ENCODE measurements at regions not wholly inside any gene's neighbourhood (a gene's known extent, or its start where the extent isn't known, plus 50 kb on each side); places are given as distances from the start of the nearest gene placed in this dataset.

GRCh38 chr11:91660036-91660435 lies 564.6 kb upstream of the FAT3 start:
- TF ChIP-seq CTCF (IDR thresholded peaks at IDR 0.05), result no peak
- Mint-ChIP-seq H3K4me1 (no peaks in the 10 kb centered on the region), H3K27me3 (ENCODE audit: low read depth in 3 of 3) (no peaks in the 10 kb centered on the region), H3K9me3 (peaks cover 0 to 6% (median 1%) of the 10 kb centered on the region in 7 donors), H3K27ac (no peak overlapping the region), H3K36me3 (no peaks in the 10 kb centered on the region), H3K4me3 (no peak overlapping the region)
- Histone ChIP-seq H3K4me1 (ENCODE audit: control insufficient read depth in 1 of 2, insufficient read depth in 2 of 2, low read length in 2 of 2) (no peaks in the 10 kb centered on the region), H3K27me3 (ENCODE audit: control insufficient read depth in 2 of 2, insufficient read depth in 2 of 2, low read length in 2 of 2) (no peaks in the 10 kb centered on the region), H3K4me3 (replicated peaks in 1 of 3; ENCODE audit: low read depth in 2 of 3, low read length in 3 of 3) (no peak overlapping the region), H4K20me1 (ENCODE audit: insufficient read depth, low read length) (no peaks in the 10 kb centered on the region), H3K9ac (ENCODE audit: insufficient read depth, low read length, poor library complexity, severe bottlenecking) (no peak overlapping the region), H3K9me3 (replicated peaks in 1 of 2; ENCODE audit: control insufficient read depth in 1 of 2, insufficient read depth in 1 of 2, low read length in 2 of 2) (no peaks in the 10 kb centered on the region), H3K36me3 (replicated peaks in 1 of 2; ENCODE audit: control insufficient read depth in 1 of 2, insufficient read depth in 2 of 2, low read length in 2 of 2) (no peaks in the 10 kb centered on the region), H3K79me2 (ENCODE audit: insufficient read depth, low read length) (no peaks in the 10 kb centered on the region), H3K27ac (ENCODE audit: low read depth in 1 of 2, low read length in 2 of 2) (no peak overlapping the region), H2AFZ (ENCODE audit: insufficient read depth, low read depth, low read length, poor library complexity, severe bottlenecking) (no peak overlapping the region), H3K4me2 (replicated peaks; ENCODE audit: extremely low read depth, low read length, poor library complexity, severe bottlenecking) (no peak overlapping the region)
- no peak for DNase-seq
- WGBS (ENCODE audit: insufficient coverage), result no CpG with 5 or more reads among the region's 1 CpG
- intact Hi-C loops (cut with micrococcal nuclease), result no loop called here

DNA sequence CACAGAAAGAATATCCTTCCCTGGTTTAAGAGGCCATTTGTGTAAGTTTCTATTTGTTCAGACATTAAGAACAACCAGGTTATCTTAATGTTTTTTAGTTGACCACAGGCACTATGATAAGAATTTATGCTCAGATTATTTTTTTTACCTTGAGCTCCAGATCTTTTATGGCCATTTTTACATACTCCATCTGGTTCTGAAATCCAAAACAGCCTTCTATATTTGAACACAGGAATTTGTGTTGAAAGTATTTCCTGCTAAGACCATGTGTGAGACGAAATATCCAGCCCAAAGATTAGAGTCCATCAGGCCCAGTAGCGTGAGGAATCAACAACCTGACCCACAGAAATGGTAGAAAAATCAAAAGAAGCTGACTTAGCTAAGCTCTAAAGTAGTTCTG lies 569.9 kb upstream of the FAT3 start:
- H3K27me3 Mint-ChIP-seq (ENCODE audit: low read depth in 3 of 3), result no peaks in the 10 kb centered on the region
- WGBS (ENCODE audit: insufficient coverage), result no CpG with 5 or more reads among the region's 2 CpGs
- no peak overlapping the region for H3K4me3 ChIP-seq (replicated peaks in 1 of 3; ENCODE audit: low read depth in 2 of 3, low read length in 3 of 3)

More for the DNA sequence above, 569.9 kb upstream of the FAT3 start:
- Mint-ChIP-seq H3K9me3 (peaks cover 0 to 10% (median 4%) of the 10 kb centered on the region in 7 donors), H3K36me3 (no peaks in the 10 kb centered on the region), H3K27ac (no peak overlapping the region), H3K4me1 (no peaks in the 10 kb centered on the region), H3K4me3 (no peak overlapping the region)
- H4K20me1 ChIP-seq (ENCODE audit: insufficient read depth, low read length), result no peaks in the 10 kb centered on the region
- TF ChIP-seq CTCF (IDR thresholded peaks at IDR 0.05), result no peak
- no peaks in the 10 kb centered on the region for H3K79me2 ChIP-seq (ENCODE audit: insufficient read depth, low read length)
- H3K27ac ChIP-seq (ENCODE audit: low read depth in 1 of 2, low read length in 2 of 2), result no peak overlapping the region
- no peak overlapping the region for H3K9ac ChIP-seq (ENCODE audit: insufficient read depth, low read length, poor library complexity, severe bottlenecking)
- no peak overlapping the region for H2AFZ ChIP-seq (ENCODE audit: insufficient read depth, low read depth, low read length, poor library complexity, severe bottlenecking)
- intact Hi-C loops (cut with micrococcal nuclease), result no loop called here
- H3K4me1 ChIP-seq (ENCODE audit: control insufficient read depth in 1 of 2, insufficient read depth in 2 of 2, low read length in 2 of 2), result no peaks in the 10 kb centered on the region
- H3K27me3 ChIP-seq (ENCODE audit: control insufficient read depth in 2 of 2, insufficient read depth in 2 of 2, low read length in 2 of 2), result no peaks in the 10 kb centered on the region
- no peak overlapping the region for H3K4me2 ChIP-seq (replicated peaks; ENCODE audit: extremely low read depth, low read length, poor library complexity, severe bottlenecking)
- peaks cover 0 to 3% of the 10 kb centered on the region in 2 donors for H3K9me3 ChIP-seq (replicated peaks in 1 of 2; ENCODE audit: control insufficient read depth in 1 of 2, insufficient read depth in 1 of 2, low read length in 2 of 2)
- no peaks in the 10 kb centered on the region for H3K36me3 ChIP-seq (replicated peaks in 1 of 2; ENCODE audit: control insufficient read depth in 1 of 2, insufficient read depth in 2 of 2, low read length in 2 of 2)
- no peak for DNase-seq

All from CD14-positive monocyte (primary cell).